CD4-positive, alpha-beta T cell treated with Interferon gamma for 1 hour (primary cell): ENCODE measurements at regions not wholly inside any gene's neighbourhood (a gene's known extent, or its start where the extent isn't known, plus 50 kb on each side); places are given as distances from the start of the nearest gene placed in this dataset.

Experiments used
- DNase-seq: peaks from one replicate; pipeline ENCODE4 v3.0.0-alpha.2; 2020

DNA sequence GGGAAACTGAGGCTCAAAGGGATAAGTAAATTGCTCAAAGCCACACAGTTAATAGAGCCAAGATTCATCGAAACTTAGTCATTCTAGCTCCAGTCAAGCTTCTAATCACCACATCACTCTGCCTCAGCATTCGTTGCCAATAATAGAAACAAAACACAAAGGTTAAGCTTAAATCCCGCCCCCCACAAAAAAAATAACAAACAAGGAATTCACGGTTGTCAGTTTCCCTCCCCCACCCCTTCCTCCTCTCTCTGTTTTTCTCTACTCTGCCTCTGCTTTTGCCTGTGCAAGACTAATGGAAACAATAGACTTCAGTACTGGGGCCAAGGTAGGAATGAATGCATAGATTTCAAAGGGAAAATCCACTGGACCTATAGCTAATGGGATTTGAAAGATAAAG is 70.7 kb upstream of the ZNF644 start:
- no peak for DNase-seq

- no peak for DNase-seq
These were observed 70.0 kb upstream of the ZNF644 start for GRCh38 chr1:91091812-91092211.

DNA sequence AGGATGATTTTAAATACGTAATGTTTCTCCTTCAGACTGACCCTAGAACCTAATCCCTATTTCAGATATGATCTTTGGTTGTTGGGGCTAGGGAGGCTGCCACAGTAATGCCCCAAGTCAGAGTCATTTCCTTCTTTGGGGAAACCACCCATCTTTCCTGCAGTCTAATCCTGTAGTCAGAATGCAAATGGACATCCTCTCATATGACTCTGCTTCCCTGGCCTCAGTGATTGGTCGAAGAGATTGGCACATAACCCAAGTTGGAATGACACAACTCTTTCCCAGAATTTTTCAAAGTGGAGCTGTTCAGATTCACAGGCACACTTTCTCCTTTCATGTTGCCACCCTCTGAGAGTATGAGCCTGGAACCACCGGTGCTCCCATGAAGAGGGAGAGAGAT is 58.8 kb upstream of the ZNF644 start:
- no peak for DNase-seq

DNA sequence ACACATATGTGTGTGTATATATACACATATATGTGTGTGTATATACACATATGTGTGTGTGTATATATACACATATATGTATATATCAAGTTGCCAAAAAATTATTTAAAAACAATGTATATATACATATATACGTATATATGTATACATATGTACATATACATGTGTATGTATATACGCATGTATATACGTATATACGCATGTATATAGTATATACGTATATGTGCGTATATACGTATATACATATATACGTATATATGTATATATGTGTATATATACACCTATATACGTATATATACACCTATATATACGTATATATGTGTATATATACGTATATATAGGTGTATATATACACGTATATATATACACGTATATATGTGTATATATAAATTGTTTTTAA is 57.0 kb upstream of the ZNF644 start:
- DNase-seq: no peak

- no peak for DNase-seq
These were observed 55.0 kb upstream of the ZNF644 start for GRCh38 chr1:91076834-91077233.

GRCh38 chr1:91075233-91076135 is 53.6 kb upstream of the ZNF644 start:
- no peak for DNase-seq

DNA sequence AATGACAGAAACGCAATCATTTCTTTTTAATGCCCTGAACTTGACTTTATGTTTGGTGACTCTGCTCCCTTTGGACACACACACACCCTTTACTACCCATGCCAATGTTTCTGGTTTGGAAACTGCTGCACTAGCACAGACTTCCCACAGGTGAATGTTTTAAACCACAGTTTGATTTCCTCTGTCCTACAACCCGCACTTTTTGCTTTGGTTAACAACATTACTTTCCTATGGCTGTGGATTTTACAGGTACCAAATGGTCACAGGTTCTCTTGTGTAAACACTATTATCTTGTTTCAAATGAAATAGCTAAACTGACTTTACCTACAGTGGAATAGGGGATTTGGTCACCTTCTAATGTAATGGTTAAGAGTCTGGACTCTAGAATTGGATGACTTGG is 51.5 kb upstream of the ZNF644 start:
- no peak for DNase-seq

DNA sequence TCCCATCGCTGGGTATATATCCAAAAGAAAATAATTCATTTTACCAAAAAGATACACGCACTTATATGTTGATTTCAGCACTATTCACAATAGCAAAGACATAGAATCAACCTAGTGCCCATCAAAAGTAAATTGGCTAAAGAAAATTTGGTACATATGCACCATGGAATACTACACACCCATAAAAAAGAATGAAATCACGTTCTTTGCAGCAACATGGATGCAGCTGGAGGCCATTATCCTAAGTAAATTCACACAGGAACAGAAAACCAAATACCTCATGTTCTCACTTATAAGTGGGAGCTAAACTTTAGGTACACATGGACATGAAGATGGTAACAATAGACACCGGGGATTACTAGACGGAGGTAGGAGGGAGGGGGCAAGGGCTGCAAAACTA is 50.0 kb upstream of the ZNF644 start:
- DNase-seq: no peak
